ENCODE measurements at regions not wholly inside any gene's neighbourhood (a gene's known extent, or its start where the extent isn't known, plus 50 kb on each side); places are given as distances from the start of the nearest gene placed in this dataset.

- Histone ChIP-seq H3K4me1 (ENCODE audit: control insufficient read depth, insufficient read depth, low read length) (no peaks in the 10 kb centered on the region), H3K9ac (ENCODE audit: low read depth, low read length) (no peak overlapping the region), H3K4me3 (ENCODE audit: low read depth, low read length) (no peak overlapping the region), H3K9me3 (ENCODE audit: control insufficient read depth, insufficient read depth, low read length) (peaks cover 4% of the 10 kb centered on the region; the same call in 1 of the 2 replicates), H3K27me3 (ENCODE audit: control insufficient read depth, insufficient read depth, low read length) (no peaks in the 10 kb centered on the region), H3K27ac (ENCODE audit: low read depth, low read length) (no peak overlapping the region), H3K36me3 (ENCODE audit: control insufficient read depth, insufficient read depth, low read length) (no peaks in the 10 kb centered on the region)
Measured at GRCh38 chr11:114909866-114910265, 231.5 kb downstream of the NXPE2 start.

- no peak overlapping the region for H3K27ac ChIP-seq (ENCODE audit: low read depth, low read length)
- H3K9ac ChIP-seq (ENCODE audit: low read depth, low read length): no peak overlapping the region
- no peaks in the 10 kb centered on the region for H3K36me3 ChIP-seq (ENCODE audit: control insufficient read depth, insufficient read depth, low read length)
- H3K4me3 ChIP-seq (ENCODE audit: low read depth, low read length): no peak overlapping the region
- no peaks in the 10 kb centered on the region for H3K27me3 ChIP-seq (ENCODE audit: control insufficient read depth, insufficient read depth, low read length)
- no peaks in the 10 kb centered on the region for H3K4me1 ChIP-seq (ENCODE audit: control insufficient read depth, insufficient read depth, low read length)
- H3K9me3 ChIP-seq (ENCODE audit: control insufficient read depth, insufficient read depth, low read length): no peaks in the 10 kb centered on the region
Measured at GRCh38 chr11:114912826-114913225, 234.5 kb downstream of the NXPE2 start.

GRCh38 chr11:114914231-114915005 is 236.1 kb downstream of the NXPE2 start:
- no peaks in the 10 kb centered on the region for H3K27me3 ChIP-seq (ENCODE audit: control insufficient read depth, insufficient read depth, low read length)
- no peak overlapping the region for H3K9ac ChIP-seq (ENCODE audit: low read depth, low read length)
- no peak overlapping the region for H3K4me3 ChIP-seq (ENCODE audit: low read depth, low read length)
- no peaks in the 10 kb centered on the region for H3K9me3 ChIP-seq (ENCODE audit: control insufficient read depth, insufficient read depth, low read length)
- no peaks in the 10 kb centered on the region for H3K36me3 ChIP-seq (ENCODE audit: control insufficient read depth, insufficient read depth, low read length)
- H3K27ac ChIP-seq (ENCODE audit: low read depth, low read length): no peak overlapping the region
- H3K4me1 ChIP-seq (ENCODE audit: control insufficient read depth, insufficient read depth, low read length): no peaks in the 10 kb centered on the region

- Histone ChIP-seq H3K27me3 (ENCODE audit: control insufficient read depth, insufficient read depth, low read length) (no peaks in the 10 kb centered on the region), H3K4me1 (ENCODE audit: control insufficient read depth, insufficient read depth, low read length) (no peaks in the 10 kb centered on the region), H3K4me3 (ENCODE audit: low read depth, low read length) (no peak overlapping the region), H3K9ac (ENCODE audit: low read depth, low read length) (no peak overlapping the region), H3K36me3 (ENCODE audit: control insufficient read depth, insufficient read depth, low read length) (no peaks in the 10 kb centered on the region), H3K27ac (ENCODE audit: low read depth, low read length) (no peak overlapping the region), H3K9me3 (ENCODE audit: control insufficient read depth, insufficient read depth, low read length) (no peaks in the 10 kb centered on the region)
Measured at GRCh38 chr11:114915871-114916805, 237.8 kb downstream of the NXPE2 start.

- Histone ChIP-seq H3K27ac (ENCODE audit: low read depth, low read length) (no peak overlapping the region), H3K9ac (ENCODE audit: low read depth, low read length) (no peak overlapping the region), H3K36me3 (ENCODE audit: control insufficient read depth, insufficient read depth, low read length) (no peaks in the 10 kb centered on the region), H3K27me3 (ENCODE audit: control insufficient read depth, insufficient read depth, low read length) (no peaks in the 10 kb centered on the region), H3K9me3 (ENCODE audit: control insufficient read depth, insufficient read depth, low read length) (no peaks in the 10 kb centered on the region), H3K4me3 (ENCODE audit: low read depth, low read length) (no peak overlapping the region), H3K4me1 (ENCODE audit: control insufficient read depth, insufficient read depth, low read length) (no peaks in the 10 kb centered on the region)
Measured at GRCh38 chr11:114918286-114918685, 240.0 kb downstream of the NXPE2 start.

GRCh38 chr11:114921697-114922096 is 243.4 kb downstream of the NXPE2 start:
- no peaks in the 10 kb centered on the region for H3K36me3 ChIP-seq (ENCODE audit: control insufficient read depth, insufficient read depth, low read length)
- H3K27me3 ChIP-seq (ENCODE audit: control insufficient read depth, insufficient read depth, low read length): no peaks in the 10 kb centered on the region
- H3K27ac ChIP-seq (ENCODE audit: low read depth, low read length): no peak overlapping the region
- H3K4me1 ChIP-seq (ENCODE audit: control insufficient read depth, insufficient read depth, low read length): no peaks in the 10 kb centered on the region
- no peaks in the 10 kb centered on the region for H3K9me3 ChIP-seq (ENCODE audit: control insufficient read depth, insufficient read depth, low read length)
- no peak overlapping the region for H3K9ac ChIP-seq (ENCODE audit: low read depth, low read length)
- no peak overlapping the region for H3K4me3 ChIP-seq (ENCODE audit: low read depth, low read length)

- Histone ChIP-seq H3K9ac (ENCODE audit: low read depth, low read length) (no peak overlapping the region), H3K27ac (ENCODE audit: low read depth, low read length) (no peak overlapping the region), H3K36me3 (ENCODE audit: control insufficient read depth, insufficient read depth, low read length) (no peaks in the 10 kb centered on the region), H3K9me3 (ENCODE audit: control insufficient read depth, insufficient read depth, low read length) (no peaks in the 10 kb centered on the region), H3K27me3 (ENCODE audit: control insufficient read depth, insufficient read depth, low read length) (no peaks in the 10 kb centered on the region), H3K4me3 (ENCODE audit: low read depth, low read length) (no peak overlapping the region), H3K4me1 (ENCODE audit: control insufficient read depth, insufficient read depth, low read length) (no peaks in the 10 kb centered on the region)
Measured at GRCh38 chr11:114924042-114924441, 245.7 kb downstream of the NXPE2 start.

GRCh38 chr11:114925591-114925990 is 247.3 kb downstream of the NXPE2 start:
- Histone ChIP-seq H3K9me3 (ENCODE audit: control insufficient read depth, insufficient read depth, low read length) (no peaks in the 10 kb centered on the region), H3K27ac (ENCODE audit: low read depth, low read length) (no peak overlapping the region), H3K9ac (ENCODE audit: low read depth, low read length) (no peak overlapping the region), H3K36me3 (ENCODE audit: control insufficient read depth, insufficient read depth, low read length) (no peaks in the 10 kb centered on the region), H3K4me1 (ENCODE audit: control insufficient read depth, insufficient read depth, low read length) (no peaks in the 10 kb centered on the region), H3K27me3 (ENCODE audit: control insufficient read depth, insufficient read depth, low read length) (no peaks in the 10 kb centered on the region), H3K4me3 (ENCODE audit: low read depth, low read length) (no peak overlapping the region)

- H3K36me3 ChIP-seq (ENCODE audit: control insufficient read depth, insufficient read depth, low read length): no peaks in the 10 kb centered on the region
- no peak overlapping the region for H3K27ac ChIP-seq (ENCODE audit: low read depth, low read length)
- H3K9ac ChIP-seq (ENCODE audit: low read depth, low read length): no peak overlapping the region
- H3K27me3 ChIP-seq (ENCODE audit: control insufficient read depth, insufficient read depth, low read length): no peaks in the 10 kb centered on the region
- no peaks in the 10 kb centered on the region for H3K4me1 ChIP-seq (ENCODE audit: control insufficient read depth, insufficient read depth, low read length)
- no peak overlapping the region for H3K4me3 ChIP-seq (ENCODE audit: low read depth, low read length)
- no peaks in the 10 kb centered on the region for H3K9me3 ChIP-seq (ENCODE audit: control insufficient read depth, insufficient read depth, low read length)
Measured at GRCh38 chr11:114928260-114928870, 250.0 kb downstream of the NXPE2 start.

GRCh38 chr11:114929351-114930000 is 251.1 kb downstream of the NXPE2 start:
- peaks cover 3% of the 10 kb centered on the region for H3K9me3 ChIP-seq (ENCODE audit: control insufficient read depth, insufficient read depth, low read length)
- H3K4me3 ChIP-seq (ENCODE audit: low read depth, low read length): no peak overlapping the region
- H3K27me3 ChIP-seq (ENCODE audit: control insufficient read depth, insufficient read depth, low read length): no peaks in the 10 kb centered on the region
- no peak overlapping the region for H3K27ac ChIP-seq (ENCODE audit: low read depth, low read length)
- H3K36me3 ChIP-seq (ENCODE audit: control insufficient read depth, insufficient read depth, low read length): no peaks in the 10 kb centered on the region
- H3K9ac ChIP-seq (ENCODE audit: low read depth, low read length): no peak overlapping the region
- H3K4me1 ChIP-seq (ENCODE audit: control insufficient read depth, insufficient read depth, low read length): no peaks in the 10 kb centered on the region
